GM10248 (cell line): ENCODE measurements at regions not wholly inside any gene's neighbourhood (a gene's known extent, or its start where the extent isn't known, plus 50 kb on each side); places are given as distances from the start of the nearest gene placed in this dataset.

ENCODE experiments used
- CTCF ChIA-PET: fragments of 300-600 bp; sonication (Branson Sonifier 250); formaldehyde crosslinking; extraction: SDS; loops from one replicate; lab custom pipeline; 2021; ENCODE audit warnings: antibody characterized with exemption; lab: Yijun Ruan, JAX
- POLR2A ChIA-PET: fragments of 350-650 bp; sonication (Branson Sonifier 250); formaldehyde crosslinking; extraction: SDS; loops from one replicate; lab custom pipeline; 2020; ENCODE audit warnings: antibody characterized with exemption; lab: Yijun Ruan, JAX
- DNase-seq: peaks from one replicate; pipeline ENCODE4 v3.0.0; 2012; ENCODE audit errors: extremely low spot score
- CTCF ChIP-seq: IDR thresholded peaks from 2 replicates; pipeline ENCODE4 v1.5.1; 2012; ENCODE audit warnings: mild to moderate bottlenecking, low read depth; ENCODE audit errors: extremely low read depth, missing control alignments, control extremely low read depth

DNA sequence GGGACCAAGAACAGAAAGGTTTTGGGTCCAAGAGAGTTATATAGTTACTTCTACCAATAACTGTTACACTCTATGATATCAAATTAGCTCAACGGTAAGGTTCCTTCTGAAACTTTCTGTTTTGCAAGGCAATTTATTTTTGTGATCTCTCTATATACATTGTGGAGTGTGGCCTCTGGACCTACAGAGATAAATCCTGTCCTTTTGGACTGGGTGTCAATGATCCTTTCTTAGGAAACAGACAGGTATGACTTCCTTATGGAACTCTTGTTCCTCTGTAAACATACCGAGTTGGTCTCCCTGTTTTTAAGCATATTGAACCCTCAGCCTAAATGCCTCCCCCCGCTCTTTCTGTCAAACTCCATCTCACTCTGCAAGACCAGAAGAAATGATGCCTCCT is 1117.8 kb downstream of the BCL11A start:
- no peak for TF ChIP-seq CTCF
- POLR2A ChIA-PET, result no interaction called here
- CTCF ChIA-PET, result interaction anchor here (1.2 kb wide), 1 partner anchor 22 kb away, joined by 3 read pairs; no protein-coding TSS in a partner anchor
- DNase-seq, result no peak

GRCh38 chr2:59428940-59429339 is 1124.5 kb downstream of the BCL11A start:
- ChIA-PET POLR2A (no interaction called here), CTCF (interaction anchor here (1.8 kb wide), 1 partner anchor 16 kb away, joined by 3 read pairs; no protein-coding TSS in a partner anchor)
- TF ChIP-seq CTCF, result no peak
- DNase-seq, result no peak

GRCh38 chr2:59427980-59428379 is 1125.5 kb downstream of the BCL11A start:
- no peak for TF ChIP-seq CTCF
- ChIA-PET CTCF (interaction anchor here (1.8 kb wide), 1 partner anchor 15 kb away, joined by 3 read pairs; no protein-coding TSS in a partner anchor), POLR2A (no interaction called here)
- DNase-seq, result no peak

GRCh38 chr2:59425247-59425646 is 1128.2 kb downstream of the BCL11A start:
- ChIA-PET CTCF (interaction anchor here (0.8 kb wide), 2 partner anchors 10 to 19 kb away, joined by 3 read pairs; no protein-coding TSS in a partner anchor), POLR2A (no interaction called here)
- no peak for DNase-seq
- no peak for TF ChIP-seq CTCF

- no peak for TF ChIP-seq CTCF
- CTCF ChIA-PET, result no interaction called here
- POLR2A ChIA-PET, result no interaction called here
- no peak for DNase-seq
Observed at GRCh38 chr2:59413751-59414570, 1139.5 kb downstream of the BCL11A start.

GRCh38 chr2:59399126-59399525 is 1154.3 kb downstream of the BCL11A start:
- CTCF ChIA-PET, result interaction anchor here (1.4 to 1.7 kb wide), 2 partner anchors 10 to 12 kb away, joined by 3 to 4 read pairs; no protein-coding TSS in a partner anchor
- no peak for DNase-seq
- no peak for TF ChIP-seq CTCF
- POLR2A ChIA-PET, result no interaction called here
